ENCODE measurements at regions not wholly inside any gene's neighbourhood (a gene's known extent, or its start where the extent isn't known, plus 50 kb on each side); places are given as distances from the start of the nearest gene placed in this dataset.
A peak's percentile ranks its signal among the peaks of the same experiment; 100 is the strongest.

- no peak overlapping the region for H3K4me3 ChIP-seq (ENCODE audit: low read depth, low read length)
- TF ChIP-seq CTCF (IDR thresholded peaks at IDR 0.05; ENCODE audit: insufficient read depth, low read depth, low read length) = no peak
- no peak for DNase-seq (ENCODE audit: low read depth)
Observed at GRCh38 chr7:17487343-17487742, 188.9 kb downstream of the AHR start.

GRCh38 chr7:17488829-17489228 lies 190.4 kb downstream of the AHR start:
- no peak overlapping the region for H3K4me3 ChIP-seq (ENCODE audit: low read depth, low read length)
- no peak for DNase-seq (ENCODE audit: low read depth)
- no peak for TF ChIP-seq CTCF (IDR thresholded peaks at IDR 0.05; ENCODE audit: insufficient read depth, low read depth, low read length)

GRCh38 chr7:17489961-17490360 lies 191.5 kb downstream of the AHR start:
- DNase-seq (ENCODE audit: low read depth) = no peak
- no peak overlapping the region for H3K4me3 ChIP-seq (ENCODE audit: low read depth, low read length)
- no peak for TF ChIP-seq CTCF (IDR thresholded peaks at IDR 0.05; ENCODE audit: insufficient read depth, low read depth, low read length)

- no peak for DNase-seq (ENCODE audit: low read depth)
- H3K4me3 ChIP-seq (ENCODE audit: low read depth, low read length) = no peak overlapping the region
- no peak for TF ChIP-seq CTCF (IDR thresholded peaks at IDR 0.05; ENCODE audit: insufficient read depth, low read depth, low read length)
Observed at GRCh38 chr7:17490825-17491224, 192.4 kb downstream of the AHR start.

- no peak overlapping the region for H3K4me3 ChIP-seq (ENCODE audit: low read depth, low read length)
- no peak for DNase-seq (ENCODE audit: low read depth)
- TF ChIP-seq CTCF (IDR thresholded peaks at IDR 0.05; ENCODE audit: insufficient read depth, low read depth, low read length) = no peak
Observed at GRCh38 chr7:17492437-17492836, 194.0 kb downstream of the AHR start.

GRCh38 chr7:17493446-17493845 lies 195.0 kb downstream of the AHR start:
- no peak overlapping the region for H3K4me3 ChIP-seq (ENCODE audit: low read depth, low read length)
- peak; percentile 59 for DNase-seq (ENCODE audit: low read depth)
- no peak for TF ChIP-seq CTCF (IDR thresholded peaks at IDR 0.05; ENCODE audit: insufficient read depth, low read depth, low read length)

GRCh38 chr7:17495655-17496394 lies 197.4 kb downstream of the AHR start:
- DNase-seq (ENCODE audit: low read depth) = peak; percentile 54
- no peak for TF ChIP-seq CTCF (IDR thresholded peaks at IDR 0.05; ENCODE audit: insufficient read depth, low read depth, low read length)

More at GRCh38 chr7:17495655-17496394, 197.4 kb downstream of the AHR start:
- no peak overlapping the region for H3K4me3 ChIP-seq (ENCODE audit: low read depth, low read length)

Data from fibroblast of villous mesenchyme (primary cell).